ENCODE measurements at regions not wholly inside any gene's neighbourhood (a gene's known extent, or its start where the extent isn't known, plus 50 kb on each side); places are given as distances from the start of the nearest gene placed in this dataset.

DNA sequence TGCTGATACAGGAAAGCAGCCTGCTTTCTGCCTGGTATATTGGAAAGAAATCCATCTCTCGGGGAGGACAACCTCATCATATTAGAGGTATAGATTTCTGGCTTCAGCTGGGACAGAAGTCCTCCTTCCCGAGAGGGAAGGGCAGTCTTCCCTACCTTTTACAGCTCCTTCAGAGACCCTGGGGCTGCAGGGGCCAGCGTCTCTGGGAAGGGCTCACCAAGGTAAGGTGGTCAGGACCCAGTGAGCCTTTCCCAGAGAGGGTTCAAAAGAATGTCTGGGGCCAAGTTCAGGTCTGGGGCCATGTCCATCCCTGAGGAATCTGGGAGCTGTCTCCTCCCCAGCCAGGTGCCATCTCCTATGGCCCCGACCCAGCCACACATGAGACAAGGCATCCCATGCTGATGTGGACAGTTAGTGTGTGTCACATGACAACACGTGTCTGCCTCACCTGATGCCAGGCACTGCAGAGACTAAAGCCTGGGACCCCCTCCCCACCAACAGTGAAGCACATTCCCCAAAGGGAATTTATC is 136.4 kb downstream of the URI1 start:
- TF ChIP-seq, protein P1, sequence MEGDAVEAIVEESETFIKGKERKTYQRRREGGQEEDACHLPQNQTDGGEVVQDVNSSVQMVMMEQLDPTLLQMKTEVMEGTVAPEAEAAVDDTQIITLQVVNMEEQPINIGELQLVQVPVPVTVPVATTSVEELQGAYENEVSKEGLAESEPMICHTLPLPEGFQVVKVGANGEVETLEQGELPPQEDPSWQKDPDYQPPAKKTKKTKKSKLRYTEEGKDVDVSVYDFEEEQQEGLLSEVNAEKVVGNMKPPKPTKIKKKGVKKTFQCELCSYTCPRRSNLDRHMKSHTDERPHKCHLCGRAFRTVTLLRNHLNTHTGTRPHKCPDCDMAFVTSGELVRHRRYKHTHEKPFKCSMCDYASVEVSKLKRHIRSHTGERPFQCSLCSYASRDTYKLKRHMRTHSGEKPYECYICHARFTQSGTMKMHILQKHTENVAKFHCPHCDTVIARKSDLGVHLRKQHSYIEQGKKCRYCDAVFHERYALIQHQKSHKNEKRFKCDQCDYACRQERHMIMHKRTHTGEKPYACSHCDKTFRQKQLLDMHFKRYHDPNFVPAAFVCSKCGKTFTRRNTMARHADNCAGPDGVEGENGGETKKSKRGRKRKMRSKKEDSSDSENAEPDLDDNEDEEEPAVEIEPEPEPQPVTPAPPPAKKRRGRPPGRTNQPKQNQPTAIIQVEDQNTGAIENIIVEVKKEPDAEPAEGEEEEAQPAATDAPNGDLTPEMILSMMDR (IDR thresholded peaks at IDR 0.05), result no peak
- TF ChIP-seq POLR2A (IDR thresholded peaks at IDR 0.05), result no peak
